Keratinocyte (primary cell): ENCODE measurements at regions not wholly inside any gene's neighbourhood (a gene's known extent, or its start where the extent isn't known, plus 50 kb on each side); places are given as distances from the start of the nearest gene placed in this dataset.

Experiments used
- DNase-seq: peaks from one replicate; pipeline ENCODE4 v3.0.0-alpha.2; 2011; ENCODE audit warnings: low read depth, missing footprints, low spot score
- FAIRE-seq: peaks from 2 replicates; lab custom pipeline; 2011; peaks lifted over from hg19 to GRCh38; lab: Jason Lieb, UNC
- H2AFZ ChIP-seq: 2 replicates; pipeline ENCODE4 v1.6.0; 2012; ENCODE audit warnings: low read length, control low read depth, inconsistent platforms; ENCODE audit not compliant: control insufficient read depth
- H3K27ac ChIP-seq: 2 replicates; pipeline ENCODE4 v1.5.1; 2011; ENCODE audit warnings: low read length; ENCODE audit not compliant: control insufficient read depth, insufficient read depth
- H3K27me3 ChIP-seq: 3 replicates; pipeline ENCODE4 v1.6.0; 2011; ENCODE audit warnings: low read length; ENCODE audit not compliant: control insufficient read depth, insufficient read depth; ENCODE audit errors: extremely low read depth
- H3K36me3 ChIP-seq, 2 experiments: 2 replicates in 1 of 2; 3 replicates in 1 of 2; pipeline ENCODE4 v1.5.1; 2011; ENCODE audit warnings: low read length in 2 of 2, mild to moderate bottlenecking in 1 of 2; ENCODE audit not compliant: control insufficient read depth in 2 of 2, insufficient read depth in 2 of 2; ENCODE audit errors: extremely low read depth in 1 of 2
- H3K4me1 ChIP-seq: 3 replicates; pipeline ENCODE4 v1.5.1; 2011; ENCODE audit warnings: low read length; ENCODE audit not compliant: control insufficient read depth, insufficient read depth; ENCODE audit errors: extremely low read depth
- H3K4me2 ChIP-seq: 3 replicates; pipeline ENCODE4 v1.6.0; 2011; ENCODE audit warnings: low read depth, low read length; ENCODE audit not compliant: control insufficient read depth, insufficient read depth; ENCODE audit errors: extremely low read depth
- H3K4me3 ChIP-seq, 3 experiments: fragments of 200-600 bp in 1 of 3; sonication (generic) in 1 of 3; 2 replicates in 2 of 3; 3 replicates in 1 of 3; pipeline ENCODE4 v1.5.1; 2011 to 2016; ENCODE audit warnings: low read length in 3 of 3, mild to moderate bottlenecking in 3 of 3, control low read depth in 2 of 3, inconsistent platforms in 1 of 3, low read depth in 1 of 3, mixed read lengths in 1 of 3, mixed run types in 1 of 3, moderate library complexity in 1 of 3; ENCODE audit not compliant: control insufficient read depth in 2 of 3, insufficient read depth in 2 of 3; ENCODE audit errors: extremely low read depth in 1 of 3
- H3K79me2 ChIP-seq: 2 replicates; pipeline ENCODE4 v1.6.0; 2012; ENCODE audit warnings: low read length; ENCODE audit not compliant: control insufficient read depth, insufficient read depth
- H3K9ac ChIP-seq: 3 replicates; pipeline ENCODE4 v1.6.0; 2011; ENCODE audit warnings: low read length; ENCODE audit not compliant: control insufficient read depth, insufficient read depth; ENCODE audit errors: extremely low read depth
- H3K9me1 ChIP-seq: 3 replicates; pipeline ENCODE4 v1.6.0; 2011; ENCODE audit warnings: low read length; ENCODE audit not compliant: control insufficient read depth, insufficient read depth; ENCODE audit errors: extremely low read depth
- H3K9me3 ChIP-seq: 2 replicates; pipeline ENCODE4 v1.5.1; 2012; ENCODE audit warnings: low read depth, low read length; ENCODE audit not compliant: control insufficient read depth
- H4K20me1 ChIP-seq: 3 replicates; pipeline ENCODE4 v1.6.0; 2011; ENCODE audit warnings: low read length; ENCODE audit not compliant: control insufficient read depth, insufficient read depth; ENCODE audit errors: extremely low read depth
- CTCF ChIP-seq, 3 experiments: IDR thresholded peaks in 1 of 3; conservative IDR thresholded peaks in 1 of 3; optimal IDR thresholded peaks in 1 of 3; 2 replicates in 2 of 3; 3 replicates in 1 of 3; pipeline versions ENCODE3 to v1.5.1; 2011; ENCODE audit warnings: low read length in 3 of 3, mild to moderate bottlenecking in 3 of 3, moderate library complexity in 2 of 3, control low read depth in 1 of 3, inconsistent platforms in 1 of 3; ENCODE audit not compliant: insufficient read depth in 2 of 3; ENCODE audit errors: extremely low read depth in 1 of 3
- EZH2 ChIP-seq: IDR thresholded peaks from one replicate; pipeline ENCODE4 v1.6.1; 2012; ENCODE audit warnings: inconsistent platforms, mild to moderate bottlenecking, low read length, moderate library complexity
- dilution Hi-C: fragments of 300-500 bp; cut with MboI; formaldehyde crosslinking; loops from one replicate; pipeline ENCODE4 v1.7.0; 2020; ENCODE audit warnings: low sequenced_read_pairs; ENCODE audit not compliant: extremely low pct_ligation_motif_present

GRCh38 chr7:16236381-16236780, 185.0 kb downstream of the CRPPA start:
- dilution Hi-C loops, result no loop called here

GRCh38 chr7:16235147-16236114, 185.9 kb downstream of the CRPPA start:
- Histone ChIP-seq H4K20me1 (no peaks in the 10 kb centered on the region), H3K9me3 (no peaks in the 10 kb centered on the region), H3K27ac (no peak overlapping the region), H3K4me3 (no peak overlapping the region), H3K9ac (no peak overlapping the region), H3K4me1 (no peaks in the 10 kb centered on the region), H3K4me2 (no peak overlapping the region), H3K9me1 (no peaks in the 10 kb centered on the region), H3K79me2 (no peaks in the 10 kb centered on the region), H2AFZ (no peak overlapping the region), H3K36me3 (no peaks in the 10 kb centered on the region), H3K27me3 (no peaks in the 10 kb centered on the region)
- no peak for FAIRE-seq
- TF ChIP-seq EZH2 (no peak), CTCF (optimal IDR thresholded peaks at IDR 0.05 in 1 of 3, IDR thresholded peaks at IDR 0.05 in 1 of 3, conservative IDR thresholded peaks at IDR 0.05 in 1 of 3; ENCODE audit: extremely low read depth in 1 of 3, insufficient read depth in 2 of 3, low read length in 3 of 3) (no peak)
- DNase-seq, result no peak
- dilution Hi-C loops, result no loop called here

More at GRCh38 chr7:16236381-16236780, 185.0 kb downstream of the CRPPA start:
- Histone ChIP-seq H2AFZ (no peak overlapping the region), H3K4me1 (no peaks in the 10 kb centered on the region), H3K4me2 (no peak overlapping the region), H3K27ac (no peak overlapping the region), H3K4me3 (no peak overlapping the region), H4K20me1 (no peaks in the 10 kb centered on the region), H3K36me3 (no peaks in the 10 kb centered on the region), H3K27me3 (no peaks in the 10 kb centered on the region), H3K79me2 (no peaks in the 10 kb centered on the region), H3K9me1 (no peaks in the 10 kb centered on the region), H3K9me3 (no peaks in the 10 kb centered on the region), H3K9ac (no peak overlapping the region)
- DNase-seq (no peak), FAIRE-seq (no peak)
- TF ChIP-seq EZH2, result no peak
- no peak for TF ChIP-seq CTCF (optimal IDR thresholded peaks at IDR 0.05 in 1 of 3, IDR thresholded peaks at IDR 0.05 in 1 of 3, conservative IDR thresholded peaks at IDR 0.05 in 1 of 3; ENCODE audit: extremely low read depth in 1 of 3, insufficient read depth in 2 of 3, low read length in 3 of 3)
